NAMALWA (cell line): ENCODE measurements at regions not wholly inside any gene's neighbourhood (a gene's known extent, or its start where the extent isn't known, plus 50 kb on each side); places are given as distances from the start of the nearest gene placed in this dataset.
A peak's percentile ranks its signal among the peaks of the same experiment; 100 is the strongest.

Experiments used
- DNase-seq: peaks from one replicate; pipeline ENCODE4 v3.0.0-alpha.2; 2015; ENCODE audit warnings: low spot score

DNA sequence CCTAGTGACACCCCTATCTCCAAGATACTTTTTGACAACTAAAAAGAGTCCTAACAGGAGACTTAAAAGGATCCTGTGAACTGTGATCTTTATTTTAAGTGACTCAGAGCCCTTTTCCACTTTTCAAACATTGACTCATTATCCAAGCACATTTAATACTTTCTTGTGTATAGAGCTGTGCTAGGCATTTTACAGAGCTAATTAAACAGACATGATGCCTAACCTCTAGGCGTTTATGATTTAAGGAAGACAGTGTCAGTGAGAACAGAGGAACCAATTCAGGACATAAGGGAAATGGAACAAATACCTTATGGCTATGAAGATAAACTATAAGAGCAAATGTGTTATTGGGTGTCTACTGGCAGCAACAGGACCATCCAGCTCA is 282.6 kb downstream of the TPBG start:
- no peak for DNase-seq

DNA sequence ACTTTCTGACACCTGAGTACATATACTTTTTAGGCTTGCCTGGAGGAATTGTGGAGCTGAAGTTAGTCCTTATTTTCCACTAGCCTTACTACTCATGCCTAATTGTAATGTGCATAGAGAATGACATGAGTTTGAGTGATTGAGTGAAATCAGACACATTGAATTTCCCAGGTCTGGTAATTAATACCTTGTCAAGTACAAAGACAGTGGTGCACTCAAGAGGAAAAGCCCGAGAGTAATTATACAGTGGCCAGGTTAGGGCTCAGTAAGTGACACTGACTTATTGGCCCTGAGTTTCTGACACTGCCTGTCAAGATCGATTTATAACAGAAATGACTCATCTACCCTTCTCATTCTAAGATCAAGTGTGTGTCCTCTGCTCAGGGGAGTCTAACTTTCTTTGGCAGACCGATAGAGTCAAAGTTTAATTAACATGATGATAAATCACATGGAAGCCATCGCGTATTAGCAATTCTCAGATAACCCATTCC is 288.3 kb downstream of the TPBG start:
- DNase-seq: no peak

DNA sequence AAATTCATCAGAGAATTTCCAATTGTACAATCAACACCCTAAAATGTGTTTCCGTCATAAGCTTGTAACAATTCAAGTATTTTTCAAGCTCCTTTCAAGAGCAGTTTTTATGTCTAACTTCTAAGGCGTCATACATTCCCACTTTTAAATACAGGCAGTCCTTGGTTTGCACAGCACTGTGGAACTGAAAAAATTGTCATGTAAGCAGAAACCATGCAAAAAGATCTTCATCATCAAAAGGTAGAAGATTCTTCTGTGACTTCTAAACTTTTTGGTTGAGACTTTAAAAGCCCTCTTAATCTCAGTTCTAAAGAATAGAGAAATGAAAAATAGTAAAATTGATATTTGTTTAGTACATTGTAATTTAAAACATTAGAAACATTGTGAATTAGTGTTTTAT is 315.6 kb downstream of the TPBG start:
- no peak for DNase-seq

DNA sequence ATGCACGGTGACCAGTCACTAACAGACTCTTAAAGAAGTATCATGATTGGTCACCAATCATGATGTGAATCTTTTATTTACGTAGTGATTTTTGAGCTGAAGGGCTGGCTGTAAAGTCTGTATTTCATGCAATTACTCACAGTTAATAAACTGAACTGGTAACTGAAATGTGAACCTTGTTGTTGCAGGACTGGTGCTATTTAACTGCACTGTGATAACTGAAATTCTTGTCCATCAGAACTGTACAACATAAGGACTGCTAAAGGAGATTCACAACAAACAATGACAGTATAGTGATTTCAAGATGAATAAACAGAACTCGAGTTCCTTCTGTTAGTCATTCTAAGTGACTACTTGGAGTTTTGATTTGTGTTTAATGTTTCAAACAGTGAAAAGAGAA is 316.6 kb downstream of the TPBG start:
- no peak for DNase-seq

DNA sequence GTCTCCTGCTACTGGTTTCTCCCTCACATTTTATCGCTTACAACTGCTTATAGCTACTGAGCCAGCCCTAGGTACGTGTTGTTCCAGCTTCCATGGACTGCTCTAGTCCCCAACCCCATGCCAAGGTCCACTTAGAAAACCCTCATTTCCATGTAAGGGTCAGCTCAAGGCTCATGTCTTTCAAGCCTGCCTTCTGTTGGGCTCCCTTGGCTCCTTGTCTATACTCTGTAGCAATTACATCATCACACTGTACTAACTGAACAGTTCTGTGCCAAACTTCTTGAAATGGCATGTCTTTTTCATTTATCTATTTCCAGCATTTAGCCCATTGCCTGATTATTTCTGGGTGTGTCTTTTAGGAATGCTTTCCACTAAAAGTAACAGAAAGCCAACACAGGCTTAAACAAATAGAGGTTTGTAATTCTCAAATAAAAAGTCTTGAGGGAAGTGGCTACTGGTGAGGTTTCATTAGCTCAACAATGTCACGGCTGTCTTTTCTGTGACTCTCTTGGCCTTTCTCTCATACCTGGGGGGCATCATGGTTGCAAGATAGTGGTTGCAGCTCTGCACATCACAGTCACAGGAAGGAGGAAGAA is 317.6 kb downstream of the TPBG start:
- DNase-seq: no peak

DNA sequence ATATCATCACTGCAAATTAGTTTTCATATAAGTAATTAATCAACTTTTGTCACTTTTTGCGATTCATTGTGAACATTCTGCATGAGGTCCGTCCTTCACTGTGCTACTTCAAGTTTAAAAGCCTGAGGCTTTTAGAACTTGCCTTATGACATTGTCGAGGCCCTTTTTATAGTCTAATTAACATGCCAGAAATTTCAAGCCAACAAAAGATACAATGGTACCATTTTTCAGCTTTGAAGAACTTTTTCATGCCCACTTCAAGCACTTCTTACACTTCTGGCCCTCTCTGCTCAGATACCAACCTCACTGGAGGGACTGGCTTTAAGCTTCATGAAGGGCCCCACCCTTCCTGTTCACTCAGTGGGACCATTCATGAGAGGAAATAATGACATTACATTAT is 323.1 kb downstream of the TPBG start:
- DNase-seq: no peak

DNA sequence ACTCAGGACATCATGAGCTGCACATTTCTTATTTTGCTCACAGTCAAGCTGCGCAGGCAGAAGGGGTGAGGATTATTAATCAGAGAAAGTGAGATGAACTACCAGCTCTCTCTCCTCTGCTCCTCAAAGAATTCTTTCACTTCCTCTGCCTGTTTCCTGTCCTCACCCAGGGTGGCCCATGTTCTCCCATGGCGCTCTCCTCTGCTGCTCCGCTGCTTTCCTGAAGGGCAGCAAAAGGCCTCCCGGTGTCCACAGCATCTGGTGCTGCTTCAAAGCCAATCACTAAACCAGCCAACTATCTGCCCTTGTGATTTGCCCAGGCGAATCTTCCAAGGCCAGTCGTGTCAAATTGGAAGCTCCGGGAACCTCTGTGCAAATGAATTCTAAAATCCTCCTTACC is 324.2 kb downstream of the TPBG start:
- DNase-seq: no peak

DNA sequence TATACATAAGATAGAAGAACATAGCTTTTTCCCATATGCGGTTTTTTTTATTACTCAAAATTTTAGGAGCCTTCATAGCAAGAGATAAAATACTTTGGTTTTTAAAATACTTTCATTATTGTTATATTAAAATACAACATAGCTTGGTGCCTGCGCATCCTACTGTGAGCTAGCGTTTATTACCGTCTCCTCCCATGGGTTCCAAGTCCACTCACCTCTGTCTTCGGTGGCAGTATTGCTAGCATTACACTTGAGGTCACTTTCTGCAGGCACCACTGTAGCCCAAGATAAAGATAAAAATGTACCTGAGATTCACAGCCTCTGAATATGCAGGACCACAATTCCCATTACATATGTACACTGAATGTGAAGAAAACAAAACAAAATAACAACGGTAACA is 326.7 kb downstream of the TPBG start:
- DNase-seq: no peak

DNA sequence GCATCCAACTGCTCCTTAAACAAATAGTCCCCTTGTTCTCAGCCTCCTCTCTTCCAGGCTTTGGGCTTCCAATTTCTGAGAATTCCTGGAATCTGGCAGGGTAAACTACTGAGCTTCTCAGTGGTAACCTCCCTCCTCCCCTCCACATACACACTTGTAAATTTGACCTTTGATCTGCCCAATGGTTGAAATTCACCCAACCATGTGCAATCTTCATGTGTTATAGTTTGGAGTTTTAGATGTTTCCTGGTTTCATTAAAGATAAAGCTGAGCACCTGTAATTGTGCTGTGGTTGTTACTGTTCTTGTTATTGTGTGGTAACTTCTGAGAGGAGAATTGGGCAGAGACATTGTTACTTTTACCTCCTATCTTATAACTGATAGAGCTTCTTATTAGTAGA is 328.4 kb downstream of the TPBG start:
- no peak for DNase-seq

DNA sequence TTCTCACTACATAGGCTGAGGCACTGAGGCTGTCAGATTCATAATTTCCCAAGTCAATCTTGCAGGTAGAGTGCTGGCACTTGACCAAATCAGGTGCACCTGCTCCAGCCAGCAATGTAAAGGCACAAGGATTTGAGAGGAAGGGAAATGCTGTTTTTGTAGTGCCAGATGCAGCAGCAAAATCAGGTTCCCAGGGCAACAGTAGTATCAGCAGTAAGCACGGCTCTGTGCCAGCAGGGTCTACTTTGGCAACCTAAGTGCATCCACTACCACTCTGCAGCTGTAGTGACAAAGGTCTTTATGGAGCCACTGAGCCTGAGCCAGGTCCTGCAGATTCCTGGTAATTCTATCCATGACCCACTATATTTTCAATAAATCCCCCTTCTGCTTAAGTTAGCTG is 329.5 kb downstream of the TPBG start:
- no peak for DNase-seq

DNA sequence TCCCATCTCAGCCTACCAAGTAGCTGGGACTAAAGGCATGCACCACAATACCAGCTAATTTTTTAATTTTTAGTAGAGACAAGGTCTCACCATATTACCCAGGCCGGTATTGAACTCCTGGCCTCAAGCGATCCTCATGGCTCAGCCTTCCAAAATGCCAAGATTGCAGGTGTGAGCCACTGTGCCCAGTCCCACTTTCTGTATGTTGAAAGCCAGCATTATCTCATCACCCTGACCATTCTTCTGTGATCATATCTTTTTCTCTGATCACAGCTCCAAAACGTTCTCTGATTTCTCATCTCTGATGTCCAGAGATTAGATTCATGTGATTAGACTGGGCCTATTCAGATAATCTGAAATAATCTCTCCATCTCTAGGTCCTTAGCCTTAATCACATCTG is 337.7 kb downstream of the TPBG start:
- no peak for DNase-seq

DNA sequence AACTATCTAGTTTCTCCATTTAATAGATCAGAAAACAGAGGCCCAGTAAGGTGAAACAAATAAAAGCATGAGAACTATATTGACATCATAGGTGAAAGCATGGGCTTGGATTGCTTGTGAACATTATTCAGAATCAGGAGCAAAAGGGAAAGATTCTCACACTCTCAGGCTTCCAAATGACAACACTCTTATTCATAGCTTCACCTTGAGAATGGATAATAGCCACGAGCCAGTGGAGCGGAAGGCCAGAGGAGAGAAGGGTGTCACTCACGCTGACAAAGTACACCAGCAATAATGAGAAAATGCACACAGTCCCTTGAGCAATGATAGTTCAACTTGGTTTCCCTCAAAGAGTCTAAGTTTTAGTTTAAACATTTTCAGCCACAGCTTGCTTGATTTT is 339.0 kb downstream of the TPBG start:
- DNase-seq: no peak

DNA sequence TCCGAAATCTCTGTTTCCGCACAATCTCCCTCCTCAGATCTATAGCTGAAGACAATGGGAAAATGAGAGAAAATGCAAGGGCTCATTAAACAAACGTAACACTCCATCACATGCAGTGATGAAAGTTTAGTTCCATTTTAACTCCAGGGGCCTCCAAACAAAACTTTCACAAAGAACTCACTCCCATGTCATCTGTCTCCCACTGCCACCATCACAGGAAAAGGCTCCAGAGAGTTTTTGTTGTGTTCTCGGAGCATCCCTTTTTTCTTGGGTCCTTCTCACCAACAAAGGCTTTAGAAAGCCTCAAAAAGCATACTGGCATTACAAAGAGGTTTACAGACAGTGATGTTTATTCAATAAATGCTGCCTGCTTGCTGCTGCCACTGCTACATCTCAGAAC is 339.6 kb downstream of the TPBG start:
- no peak for DNase-seq

DNA sequence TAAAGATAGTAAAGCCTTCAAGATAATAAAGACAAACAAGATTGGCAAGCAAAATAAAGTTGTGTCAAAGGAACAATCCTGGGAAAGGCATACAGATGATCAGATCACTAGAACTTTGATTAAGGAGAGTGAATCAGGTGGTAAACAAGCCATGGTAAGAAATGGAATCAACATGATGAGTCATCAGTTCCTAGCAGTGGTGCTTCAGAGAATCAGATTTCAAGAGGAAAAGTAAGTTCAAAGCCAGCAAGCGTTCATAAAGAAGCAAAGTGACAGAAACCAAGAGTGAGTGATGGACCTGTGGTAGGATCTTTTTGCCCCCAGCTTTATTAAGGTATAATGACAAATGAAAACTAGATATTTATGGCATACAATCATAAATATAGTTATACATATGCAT is 340.4 kb downstream of the TPBG start:
- DNase-seq: no peak

DNA sequence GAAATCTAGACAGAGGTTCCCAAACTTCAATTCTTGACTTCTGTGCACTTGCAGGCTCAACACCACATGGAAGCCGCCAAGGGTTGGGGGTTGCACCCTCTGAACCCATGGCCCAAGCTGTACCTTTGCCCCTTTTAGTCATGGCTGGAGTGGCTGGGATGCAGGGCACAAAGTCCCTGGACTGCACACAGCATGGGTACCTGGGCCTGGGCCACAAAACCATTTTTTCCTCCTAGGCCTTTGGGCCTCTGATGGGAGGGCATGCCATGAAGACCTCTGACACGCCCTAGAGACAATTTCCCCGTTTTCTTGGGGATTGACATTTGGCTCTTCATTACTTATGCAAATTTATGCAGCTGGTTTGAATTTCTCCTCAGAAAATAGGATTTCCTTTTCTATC is 342.0 kb downstream of the TPBG start:
- no peak for DNase-seq

DNA sequence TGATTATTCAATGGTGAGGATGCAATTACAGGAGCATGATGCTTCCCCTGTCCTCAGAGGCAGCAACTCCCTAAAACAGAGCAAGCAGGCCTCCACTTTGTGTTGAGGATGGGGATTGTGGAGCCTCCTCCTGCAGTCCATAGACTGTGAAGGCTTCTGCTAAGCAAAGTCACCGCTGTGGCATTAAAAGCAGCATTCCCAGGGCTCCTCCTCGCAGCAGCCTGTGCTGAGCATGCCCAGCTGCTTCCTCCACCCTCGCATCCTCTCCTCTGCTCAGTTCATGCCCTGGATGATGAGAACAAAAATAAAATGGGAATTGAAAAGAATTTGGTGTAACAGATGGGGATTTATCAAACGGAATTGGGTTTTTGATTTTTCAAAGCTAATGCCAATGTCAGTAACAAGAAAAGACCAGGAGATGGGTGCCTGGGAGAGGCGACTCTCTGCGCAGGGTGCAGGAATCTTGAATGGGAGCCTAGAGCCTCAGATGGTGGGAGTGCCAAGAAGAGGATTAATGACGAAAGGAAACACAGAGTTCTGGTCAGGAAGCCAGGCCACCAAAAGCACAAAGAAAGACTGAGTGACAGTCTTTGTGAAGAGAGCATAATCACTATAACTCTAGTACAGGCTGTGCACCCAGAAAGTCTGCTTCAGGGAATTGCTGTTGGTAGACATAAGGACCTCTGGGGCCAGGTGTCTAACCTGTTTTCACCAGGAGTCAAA is 347.6 kb downstream of the TPBG start:
- DNase-seq: no peak

DNA sequence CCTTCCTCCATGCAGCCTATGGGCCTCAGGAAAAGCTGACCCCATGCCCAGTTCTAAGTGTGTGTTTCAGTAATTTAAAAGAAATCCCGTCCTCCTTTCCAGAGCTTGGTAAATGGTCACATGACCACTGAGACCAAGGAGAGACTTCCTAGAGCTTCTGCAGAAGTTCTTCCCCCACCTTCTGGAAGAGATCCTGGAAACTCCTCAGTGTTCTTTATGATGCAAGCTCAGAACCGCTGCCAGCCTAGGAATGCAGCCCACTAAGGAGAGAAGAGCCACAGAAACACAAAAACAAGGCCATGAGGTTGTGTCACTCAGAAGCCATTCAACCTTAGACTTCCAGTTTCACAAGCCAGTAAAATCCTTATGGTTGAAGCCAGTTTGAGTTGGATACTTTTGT is 348.4 kb downstream of the TPBG start:
- no peak for DNase-seq

DNA sequence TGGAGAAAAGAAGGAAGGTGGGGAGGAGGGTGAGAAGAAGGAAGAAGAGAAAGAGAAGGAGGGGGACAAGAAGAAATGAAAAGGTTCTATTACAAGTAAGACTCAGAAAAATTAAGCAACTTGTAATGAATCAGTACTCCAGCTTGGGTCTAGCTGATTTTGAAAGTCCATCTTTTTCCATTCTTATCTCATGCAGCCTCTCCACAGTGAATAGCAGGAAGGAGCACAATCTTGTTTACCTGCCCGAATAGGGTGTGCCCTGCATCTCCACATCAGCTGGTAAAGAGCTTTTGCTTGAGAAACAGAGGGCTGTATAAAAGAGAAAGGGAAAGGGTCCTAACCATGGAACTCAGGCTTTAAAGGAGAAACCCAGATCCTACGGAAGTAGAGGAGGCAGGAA is 348.8 kb downstream of the TPBG start:
- no peak for DNase-seq

DNA sequence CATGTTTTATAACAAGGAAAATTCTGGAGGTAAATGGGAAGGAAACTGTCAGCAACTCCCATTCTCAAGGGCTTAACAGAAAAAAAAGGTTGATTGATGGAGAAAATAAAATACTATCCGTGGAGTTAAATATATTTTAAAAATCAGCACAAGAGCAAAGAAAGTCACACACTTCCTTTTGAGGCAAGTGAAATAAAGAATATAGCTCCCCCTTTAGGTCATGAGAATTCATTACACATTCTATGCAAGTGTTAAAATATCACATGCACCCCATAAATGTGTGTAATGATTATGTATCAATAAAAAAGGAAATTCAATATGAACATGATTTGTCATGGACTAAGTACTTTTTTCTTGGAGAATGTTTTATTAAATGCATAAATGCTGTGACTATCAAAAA is 349.2 kb downstream of the TPBG start:
- peak; percentile 46 for DNase-seq

DNA sequence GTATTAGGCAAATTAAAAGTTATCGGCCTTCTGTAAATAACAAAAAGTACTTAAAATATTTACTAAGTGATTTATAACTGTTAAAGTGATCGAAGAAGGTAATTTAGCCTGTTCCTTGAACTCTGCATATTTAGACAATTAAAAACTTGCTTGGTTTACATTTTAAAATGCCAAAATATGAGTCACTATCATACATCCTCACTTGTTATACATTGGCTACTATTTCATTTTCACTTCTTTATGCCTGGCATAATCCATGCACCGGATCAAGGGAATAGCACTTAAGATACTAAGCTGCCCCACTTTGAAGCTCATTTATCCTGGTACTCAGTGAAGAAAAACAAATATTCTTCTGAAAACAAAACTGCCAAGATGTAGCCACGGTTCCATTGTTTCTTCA is 344.6 kb downstream of the UBE3D start:
- no peak for DNase-seq

DNA sequence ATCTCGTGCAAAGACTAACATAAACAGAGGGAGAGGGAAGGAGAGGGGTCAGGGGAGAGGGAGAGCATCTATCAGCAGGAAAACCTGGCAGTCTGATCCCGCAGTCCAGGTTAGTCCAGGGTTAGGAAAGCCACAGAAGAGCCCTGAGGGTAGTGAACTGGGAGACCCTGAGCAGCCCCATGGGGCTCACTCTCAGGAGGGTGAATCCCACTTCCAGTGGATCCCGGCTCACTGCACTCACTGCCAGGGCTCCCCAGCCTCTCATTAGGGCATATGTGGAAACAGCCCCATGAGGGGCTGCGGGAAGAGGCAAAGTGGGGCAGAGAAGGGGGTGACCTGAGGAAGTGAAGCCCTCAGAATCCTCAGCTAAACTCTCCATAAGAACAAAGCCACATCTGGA is 329.9 kb downstream of the UBE3D start:
- DNase-seq: no peak

DNA sequence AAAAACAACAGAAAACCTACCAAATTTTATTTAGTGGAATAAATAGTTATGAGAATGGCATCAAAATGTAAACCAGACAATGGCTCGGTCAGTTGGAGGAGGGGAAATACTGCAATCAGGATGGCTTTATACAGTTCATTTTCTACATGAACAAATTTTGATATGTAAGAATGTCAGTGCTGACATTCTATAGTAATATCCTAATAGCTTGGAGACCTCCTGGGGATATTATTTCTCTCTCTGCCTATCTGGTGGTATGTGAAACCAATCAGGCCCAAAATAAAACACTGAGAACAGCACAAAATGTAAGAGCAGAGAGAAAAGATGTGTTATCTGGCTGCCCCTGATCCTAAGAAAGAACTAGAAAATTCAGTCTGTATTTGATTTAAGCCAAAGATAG is 327.7 kb downstream of the UBE3D start:
- DNase-seq: no peak

DNA sequence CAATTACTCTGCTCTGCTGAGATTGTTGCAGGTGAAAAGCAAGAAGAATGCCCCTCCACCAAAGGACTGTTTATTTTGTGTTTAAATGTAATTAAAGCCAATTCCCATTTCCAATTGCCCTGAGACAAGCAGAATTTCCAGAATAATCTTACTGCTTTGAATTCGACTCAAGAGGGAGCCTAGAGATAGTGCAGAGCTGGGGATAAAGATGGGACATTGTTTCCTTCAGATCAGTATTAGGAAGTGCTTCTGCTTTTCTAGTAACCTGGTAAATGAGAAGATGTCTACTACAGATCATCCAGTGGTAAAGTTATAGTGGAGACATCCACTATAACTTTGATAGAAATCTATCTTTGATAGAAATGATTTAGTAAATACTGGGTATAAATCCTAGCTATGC is 326.9 kb downstream of the UBE3D start:
- no peak for DNase-seq

DNA sequence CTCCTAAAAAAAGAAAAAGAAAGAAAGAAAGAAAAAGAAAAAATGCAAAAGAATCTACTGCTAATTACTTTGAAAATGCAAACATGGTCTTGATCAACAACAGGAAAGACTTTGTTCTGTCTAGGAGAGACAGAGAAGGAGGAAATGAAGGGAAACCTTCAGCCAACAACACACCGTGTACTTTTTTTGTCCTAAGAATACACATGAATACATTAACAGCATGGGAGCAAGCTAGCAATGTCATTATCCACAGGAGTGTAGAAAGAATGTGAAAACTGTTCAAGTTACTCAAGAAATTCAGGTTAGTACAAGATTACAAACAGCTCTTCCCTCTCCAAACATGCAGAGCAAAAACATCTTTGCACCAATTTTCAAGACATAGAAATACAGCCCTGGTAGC is 326.3 kb downstream of the UBE3D start:
- DNase-seq: no peak
